Fibroblast of pulmonary artery (primary cell): ENCODE measurements at regions not wholly inside any gene's neighbourhood (a gene's known extent, or its start where the extent isn't known, plus 50 kb on each side); places are given as distances from the start of the nearest gene placed in this dataset.
"Not testable (repeated sequence)": the region's sequence is repeated elsewhere in the genome, so short reads cannot be mapped to it uniquely, and the experiment has no call there.

Source experiments
- DNase-seq: peaks from one replicate; pipeline ENCODE4 v3.0.0-alpha.2; 2010; ENCODE audit warnings: low read depth
- H3K4me3 ChIP-seq: replicated peaks from 2 replicates; pipeline ENCODE4 v1.5.1; 2011; ENCODE audit warnings: low read depth, mild to moderate bottlenecking, control low read depth, low read length, moderate library complexity
- TF ChIP-seq, protein P1 (sequence below): IDR thresholded peaks from 2 replicates; pipeline ENCODE4 v1.5.1; 2011; ENCODE audit warnings: mild to moderate bottlenecking, control low read depth, low read length, inconsistent platforms; ENCODE audit errors: missing control alignments

DNA sequence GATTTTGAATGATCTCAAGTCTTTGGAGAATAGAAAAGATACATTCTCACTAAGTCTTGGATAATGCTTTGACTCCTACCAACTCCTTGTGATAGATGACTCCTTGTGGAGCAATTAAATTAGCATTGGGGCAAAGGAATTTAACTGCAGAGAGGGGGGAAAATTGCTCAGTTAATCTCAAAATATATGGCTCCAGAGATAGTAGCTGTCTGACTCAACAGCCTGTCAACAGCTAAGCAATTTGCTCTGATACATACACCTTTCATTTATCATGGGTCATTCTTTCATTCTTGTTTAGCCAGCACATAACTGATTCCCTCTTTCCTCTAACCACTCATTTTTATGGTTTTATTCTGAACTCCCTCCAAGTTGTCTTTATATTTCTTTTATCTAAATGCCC, 225.6 kb upstream of the OBI1 start:
- TF ChIP-seq, protein P1, sequence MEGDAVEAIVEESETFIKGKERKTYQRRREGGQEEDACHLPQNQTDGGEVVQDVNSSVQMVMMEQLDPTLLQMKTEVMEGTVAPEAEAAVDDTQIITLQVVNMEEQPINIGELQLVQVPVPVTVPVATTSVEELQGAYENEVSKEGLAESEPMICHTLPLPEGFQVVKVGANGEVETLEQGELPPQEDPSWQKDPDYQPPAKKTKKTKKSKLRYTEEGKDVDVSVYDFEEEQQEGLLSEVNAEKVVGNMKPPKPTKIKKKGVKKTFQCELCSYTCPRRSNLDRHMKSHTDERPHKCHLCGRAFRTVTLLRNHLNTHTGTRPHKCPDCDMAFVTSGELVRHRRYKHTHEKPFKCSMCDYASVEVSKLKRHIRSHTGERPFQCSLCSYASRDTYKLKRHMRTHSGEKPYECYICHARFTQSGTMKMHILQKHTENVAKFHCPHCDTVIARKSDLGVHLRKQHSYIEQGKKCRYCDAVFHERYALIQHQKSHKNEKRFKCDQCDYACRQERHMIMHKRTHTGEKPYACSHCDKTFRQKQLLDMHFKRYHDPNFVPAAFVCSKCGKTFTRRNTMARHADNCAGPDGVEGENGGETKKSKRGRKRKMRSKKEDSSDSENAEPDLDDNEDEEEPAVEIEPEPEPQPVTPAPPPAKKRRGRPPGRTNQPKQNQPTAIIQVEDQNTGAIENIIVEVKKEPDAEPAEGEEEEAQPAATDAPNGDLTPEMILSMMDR: no peak
- no peak for DNase-seq

DNA sequence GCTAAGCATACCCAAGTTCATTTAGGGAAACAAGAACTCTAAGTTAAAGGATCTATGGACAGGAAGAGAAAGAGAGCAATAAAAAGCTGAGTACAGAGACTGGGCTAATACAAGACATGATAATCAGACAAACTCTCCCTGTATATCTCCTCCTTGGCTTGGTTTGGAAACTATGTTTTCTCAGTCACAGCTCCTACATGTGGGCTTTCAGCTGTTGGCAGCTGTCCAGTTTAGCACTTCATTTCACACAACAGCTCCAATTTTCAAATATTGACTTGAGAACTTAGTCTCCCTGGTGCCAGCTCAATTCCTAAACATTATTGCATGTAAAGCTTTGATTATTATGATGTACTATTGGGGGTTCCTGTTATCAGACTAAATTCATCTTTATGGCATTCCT, 222.8 kb upstream of the OBI1 start:
- no peak for DNase-seq
- no peak overlapping the region for H3K4me3 ChIP-seq
- TF ChIP-seq, protein P1: no peak

More for the DNA sequence above, 225.6 kb upstream of the OBI1 start:
- no peak overlapping the region for H3K4me3 ChIP-seq

DNA sequence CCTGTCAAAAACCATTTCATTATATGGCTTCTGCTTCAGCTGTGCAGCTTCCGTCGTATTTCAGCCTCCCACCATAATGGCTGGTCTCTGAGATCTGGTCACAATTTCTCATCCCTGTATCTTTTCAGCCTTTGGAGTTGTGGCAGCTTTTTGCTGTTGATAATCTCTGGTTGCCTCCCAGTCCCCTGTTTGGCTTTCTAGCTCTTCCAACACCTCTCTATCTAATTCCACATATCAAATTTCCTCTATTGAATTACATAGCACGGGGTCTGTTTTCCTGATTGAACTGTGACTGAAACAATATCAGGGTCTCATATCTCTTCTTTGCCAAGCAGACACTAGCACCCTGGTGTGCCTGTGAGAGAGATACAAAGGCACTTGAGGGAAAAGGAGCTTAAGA, 222.1 kb upstream of the OBI1 start:
- TF ChIP-seq, protein P1: no peak
- DNase-seq: no peak
- no peak overlapping the region for H3K4me3 ChIP-seq

DNA sequence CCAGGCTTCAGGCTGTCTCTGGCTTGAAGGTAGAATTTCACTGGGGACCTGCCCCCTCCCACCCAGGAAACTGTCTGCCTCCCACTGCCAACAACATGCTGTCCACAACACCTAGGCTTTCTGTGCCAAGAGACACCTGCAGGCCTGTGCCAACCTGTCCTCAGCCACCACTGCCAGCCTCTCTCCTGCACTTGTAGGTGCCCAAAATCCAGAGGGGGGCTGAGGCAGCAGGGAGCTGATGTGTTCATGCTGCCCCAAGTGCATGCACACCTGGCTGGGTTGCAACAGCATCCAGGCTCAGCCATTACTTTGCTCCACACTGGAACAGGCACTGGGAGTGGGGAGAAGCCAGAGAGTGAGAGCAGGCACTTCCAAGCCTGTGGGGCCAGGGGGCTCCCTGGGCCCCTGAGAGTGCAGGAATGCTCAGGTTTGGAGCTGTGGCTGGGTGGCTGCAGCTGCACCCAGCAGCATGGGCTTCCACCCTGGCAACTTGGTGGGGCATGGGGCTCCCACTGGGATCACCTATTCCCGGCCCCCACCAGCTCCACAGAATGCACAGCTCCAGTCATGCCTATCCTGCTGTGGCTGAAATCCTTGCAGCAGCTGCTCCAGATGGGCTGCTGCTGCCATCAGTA, 218.1 kb upstream of the OBI1 start:
- DNase-seq: no peak
- TF ChIP-seq, protein P1: no peak
- H3K4me3 ChIP-seq: no peak overlapping the region

DNA sequence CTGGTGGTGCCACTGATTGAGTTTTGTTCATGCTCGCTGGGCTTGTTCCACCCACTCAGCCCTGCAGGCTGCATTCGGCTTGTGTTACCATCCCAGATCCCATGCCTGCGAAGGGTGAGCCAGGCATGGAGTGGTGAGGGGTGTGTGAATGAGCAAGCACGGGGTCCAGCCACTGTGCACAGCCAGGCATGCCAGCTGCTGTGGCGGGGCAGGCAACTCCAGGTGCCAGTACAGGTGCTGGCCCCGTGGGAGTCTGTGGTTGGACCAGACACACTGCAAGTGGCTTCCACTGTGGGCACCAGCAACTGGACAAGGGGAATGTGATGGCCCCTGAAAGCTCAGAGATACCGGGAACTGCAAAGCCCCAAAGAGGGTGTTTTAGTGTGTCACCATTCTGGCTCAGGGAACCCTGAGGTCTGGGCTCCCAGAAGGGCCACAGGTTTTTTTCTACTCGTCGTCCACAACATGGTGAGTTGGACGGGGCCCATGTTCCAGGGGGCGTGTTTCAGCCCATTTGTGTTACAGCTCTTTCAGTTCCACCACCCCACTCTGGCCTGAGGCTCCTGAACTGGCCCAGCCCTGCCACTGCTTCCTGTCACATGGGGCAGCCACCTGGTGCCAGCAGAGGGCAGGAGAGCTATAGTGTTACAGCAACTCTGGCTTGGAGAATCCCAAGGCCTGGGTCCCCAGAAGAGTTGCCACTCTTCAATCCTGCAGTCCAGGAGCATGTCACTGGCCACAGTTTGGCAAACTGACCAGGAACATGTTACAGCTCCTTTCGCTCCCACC, 217.0 kb upstream of the OBI1 start:
- TF ChIP-seq, protein P1: no peak
- DNase-seq: no peak
- H3K4me3 ChIP-seq: no peak overlapping the region

DNA sequence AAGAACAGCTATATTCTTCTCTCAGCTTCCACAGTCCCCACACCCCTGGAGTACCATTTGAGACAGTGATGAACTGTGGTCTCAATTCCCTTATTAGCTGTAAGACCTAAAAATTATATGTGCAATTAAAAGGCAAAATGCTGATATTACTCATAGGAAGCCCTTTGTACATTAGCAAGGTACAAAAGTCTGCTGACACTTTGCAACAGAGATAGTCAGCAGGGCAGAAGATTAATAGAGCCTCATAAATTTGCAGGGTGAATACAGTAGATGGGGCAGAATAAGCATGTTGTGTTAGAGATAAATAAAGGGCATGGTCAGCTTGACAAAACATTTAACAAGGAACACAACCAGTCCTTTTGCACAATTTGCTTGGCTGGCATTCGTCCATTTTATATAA, 210.0 kb upstream of the OBI1 start:
- TF ChIP-seq, protein P1: no peak
- no peak for DNase-seq

DNA sequence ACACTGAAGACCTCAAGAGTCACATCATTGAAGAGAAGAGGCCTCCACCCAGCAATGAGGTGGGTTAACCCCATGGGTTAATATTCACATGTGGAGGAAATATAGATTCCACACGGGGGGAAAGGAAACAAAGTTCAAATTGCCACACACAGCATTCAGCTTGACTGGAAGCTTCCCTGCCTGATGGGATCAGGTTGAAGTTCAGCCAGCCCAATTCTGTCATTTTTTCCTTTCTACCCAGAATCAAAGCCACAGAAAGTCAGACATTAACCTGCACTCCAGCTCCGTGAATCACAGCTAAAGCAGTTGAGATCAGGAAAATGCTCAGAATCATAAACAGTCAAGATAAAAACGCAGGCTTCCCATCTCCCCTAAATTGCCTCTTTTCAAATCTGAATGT, 208.7 kb upstream of the OBI1 start:
- TF ChIP-seq, protein P1: no peak
- DNase-seq: no peak
- H3K4me3 ChIP-seq: no peak overlapping the region

More for the DNA sequence above, 210.0 kb upstream of the OBI1 start:
- H3K4me3 ChIP-seq: no peak overlapping the region

DNA sequence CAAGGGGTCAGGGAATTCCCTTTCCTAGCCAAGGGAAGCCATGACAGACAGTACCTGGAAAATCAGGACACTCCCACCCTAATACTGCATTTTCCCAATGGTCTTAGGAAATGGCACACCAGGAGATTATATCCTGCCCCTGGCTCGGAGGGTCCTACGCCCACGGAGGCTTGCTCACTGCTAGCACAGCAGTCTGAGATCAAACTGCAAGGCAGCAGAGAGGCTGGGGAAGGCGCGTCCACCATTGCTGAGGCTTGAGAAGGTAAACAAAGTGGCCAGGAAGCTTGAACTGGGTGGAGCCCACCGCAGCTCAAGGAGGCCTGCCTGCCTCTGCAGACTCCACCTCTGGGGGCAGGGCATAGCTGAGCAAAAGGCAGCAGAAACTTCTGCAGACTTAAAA, 207.1 kb upstream of the OBI1 start:
- not testable (repeated sequence) for DNase-seq, H3K4me3 ChIP-seq
